Peyer's patch (tissue), 4 donors: ENCODE measurements at regions not wholly inside any gene's neighbourhood (a gene's known extent, or its start where the extent isn't known, plus 50 kb on each side); places are given as distances from the start of the nearest gene placed in this dataset.

Source experiments
- POLR2A ChIP-seq, 2 donors: fragments of 450-650 bp; IDR thresholded peaks; one replicate each; pipeline ENCODE4 v1.5.1; 2017; ENCODE audit warnings: antibody characterized with exemption in 2 of 2, mild to moderate bottlenecking in 2 of 2, moderate library complexity in 2 of 2
- TF ChIP-seq, protein P1 (sequence below), 6 experiments: fragments of 450-650 bp in 4 of 6; fragments of 200-600 bp in 2 of 6; sonication (generic) in 1 of 6; IDR thresholded peaks; one replicate each; pipeline ENCODE4 v1.5.1; 2017 to 2019; ENCODE audit warnings: antibody characterized with exemption in 6 of 6, mild to moderate bottlenecking in 3 of 6, moderate library complexity in 1 of 6

DNA sequence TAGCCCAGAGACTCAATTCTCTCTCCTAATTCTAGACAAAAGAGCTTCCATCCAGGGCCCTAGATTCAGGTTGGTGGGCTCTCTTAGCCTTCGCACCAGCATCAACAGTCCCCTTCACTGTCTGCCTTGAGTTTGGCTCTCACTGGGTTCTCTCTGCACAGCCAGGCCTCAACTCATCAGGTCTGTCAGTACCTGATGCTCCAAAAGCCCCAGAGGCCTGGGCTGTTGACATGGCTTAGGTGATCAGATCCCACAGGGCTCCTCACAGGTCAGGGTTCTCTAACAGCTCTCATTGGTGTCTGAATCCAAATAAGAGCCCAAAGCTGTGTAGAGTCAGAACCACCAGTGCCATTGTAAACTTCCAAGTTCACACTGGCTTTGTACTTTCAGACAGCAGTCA lies 206.6 kb upstream of the PPP2R3A start:
- TF ChIP-seq, protein P1, sequence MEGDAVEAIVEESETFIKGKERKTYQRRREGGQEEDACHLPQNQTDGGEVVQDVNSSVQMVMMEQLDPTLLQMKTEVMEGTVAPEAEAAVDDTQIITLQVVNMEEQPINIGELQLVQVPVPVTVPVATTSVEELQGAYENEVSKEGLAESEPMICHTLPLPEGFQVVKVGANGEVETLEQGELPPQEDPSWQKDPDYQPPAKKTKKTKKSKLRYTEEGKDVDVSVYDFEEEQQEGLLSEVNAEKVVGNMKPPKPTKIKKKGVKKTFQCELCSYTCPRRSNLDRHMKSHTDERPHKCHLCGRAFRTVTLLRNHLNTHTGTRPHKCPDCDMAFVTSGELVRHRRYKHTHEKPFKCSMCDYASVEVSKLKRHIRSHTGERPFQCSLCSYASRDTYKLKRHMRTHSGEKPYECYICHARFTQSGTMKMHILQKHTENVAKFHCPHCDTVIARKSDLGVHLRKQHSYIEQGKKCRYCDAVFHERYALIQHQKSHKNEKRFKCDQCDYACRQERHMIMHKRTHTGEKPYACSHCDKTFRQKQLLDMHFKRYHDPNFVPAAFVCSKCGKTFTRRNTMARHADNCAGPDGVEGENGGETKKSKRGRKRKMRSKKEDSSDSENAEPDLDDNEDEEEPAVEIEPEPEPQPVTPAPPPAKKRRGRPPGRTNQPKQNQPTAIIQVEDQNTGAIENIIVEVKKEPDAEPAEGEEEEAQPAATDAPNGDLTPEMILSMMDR (IDR thresholded peaks at IDR 0.05), result no peak
- no peak for TF ChIP-seq POLR2A (IDR thresholded peaks at IDR 0.05)
